Small intestine (tissue), 7 donors: ENCODE measurements at regions not wholly inside any gene's neighbourhood (a gene's known extent, or its start where the extent isn't known, plus 50 kb on each side); places are given as distances from the start of the nearest gene placed in this dataset.

ENCODE experiments used
- DNase-seq, 2 donors: peaks; one replicate each; pipeline versions ENCODE4 v3.0.0 to v3.0.0-alpha.2; 2013
- FAIRE-seq: peaks from 2 replicates; lab custom pipeline; 2012; peaks lifted over from hg19 to GRCh38; lab: Jason Lieb, UNC
- H3K27ac ChIP-seq, 3 donors: one replicate each; pipeline ENCODE4 v1.5.1; 2013; ENCODE audit warnings: low read length in 2 of 3, mild to moderate bottlenecking in 2 of 3, control low read depth in 1 of 3, inconsistent platforms in 1 of 3, low read depth in 1 of 3, moderate library complexity in 1 of 3
- H3K27me3 ChIP-seq, 3 donors: one replicate each; pipeline ENCODE4 v1.6.1; 2013; ENCODE audit warnings: low read length in 3 of 3, inconsistent platforms in 1 of 3; ENCODE audit not compliant: control insufficient read depth in 3 of 3, insufficient read depth in 3 of 3
- H3K36me3 ChIP-seq, 3 donors: one replicate each; pipeline ENCODE4 v1.6.1; 2013; ENCODE audit warnings: low read length in 3 of 3, inconsistent platforms in 1 of 3, low read depth in 1 of 3, mild to moderate bottlenecking in 1 of 3, moderate library complexity in 1 of 3; ENCODE audit not compliant: control insufficient read depth in 3 of 3, insufficient read depth in 2 of 3
- H3K4me1 ChIP-seq, 3 donors: one replicate each; pipeline ENCODE4 v1.6.1; 2013; ENCODE audit warnings: low read length in 2 of 3, inconsistent platforms in 1 of 3, low read depth in 1 of 3, mild to moderate bottlenecking in 1 of 3, moderate library complexity in 1 of 3; ENCODE audit not compliant: control insufficient read depth in 3 of 3, insufficient read depth in 2 of 3
- H3K4me3 ChIP-seq, 3 donors: one replicate each; pipeline ENCODE4 v1.5.1; 2013; ENCODE audit warnings: low read length in 3 of 3, control low read depth in 1 of 3, inconsistent platforms in 1 of 3, low read depth in 1 of 3, mild to moderate bottlenecking in 1 of 3, moderate library complexity in 1 of 3
- H3K9me3 ChIP-seq, 2 donors: one replicate each; pipeline ENCODE4 v1.6.1; 2013; ENCODE audit warnings: low read depth in 1 of 2, low read length in 1 of 2; ENCODE audit not compliant: control insufficient read depth in 2 of 2, insufficient read depth in 1 of 2
- WGBS, 3 donors: extraction: QIAGEN DNeasy Blood & Tissue Kit; methylation state at CpG; one replicate each; pipeline ENCODE4 v1.1.7; 2013; 5-methylcytosine and 5-hydroxymethylcytosine counted together
- donor health status: healthy with polysubstance abuse.
- donor health status: control.
- donor health status: control.
- donor health status: Bipolar disorder and iron deficiency.
- donor health status: healthy.

DNA sequence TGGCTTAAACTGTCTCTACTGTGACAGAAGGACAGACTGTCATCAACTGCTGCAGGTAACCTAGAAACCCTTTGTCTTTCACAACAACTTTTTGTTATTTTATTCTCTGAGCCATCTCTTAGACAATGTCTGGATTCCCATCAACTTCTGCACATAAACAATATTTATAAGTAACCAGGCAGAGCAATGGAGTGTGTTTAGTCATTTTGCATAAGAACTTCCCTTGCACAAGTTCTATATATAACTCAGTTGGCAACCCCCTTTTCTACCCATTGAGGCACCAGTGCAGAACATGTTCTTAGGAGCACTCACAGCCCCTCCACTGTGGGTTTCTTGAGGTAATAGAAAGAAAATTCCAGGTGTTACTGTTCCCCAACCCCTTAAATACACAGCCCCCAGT lies 65.0 kb upstream of the IL6 start:
- Histone ChIP-seq H3K36me3 (no peaks in the 10 kb centered on the region), H3K9me3 (no peaks in the 10 kb centered on the region), H3K27ac (no peak overlapping the region), H3K4me1 (no peaks in the 10 kb centered on the region), H3K27me3 (no peaks in the 10 kb centered on the region), H3K4me3 (no peak overlapping the region)
- FAIRE-seq (no peak), DNase-seq (no peak)

DNA sequence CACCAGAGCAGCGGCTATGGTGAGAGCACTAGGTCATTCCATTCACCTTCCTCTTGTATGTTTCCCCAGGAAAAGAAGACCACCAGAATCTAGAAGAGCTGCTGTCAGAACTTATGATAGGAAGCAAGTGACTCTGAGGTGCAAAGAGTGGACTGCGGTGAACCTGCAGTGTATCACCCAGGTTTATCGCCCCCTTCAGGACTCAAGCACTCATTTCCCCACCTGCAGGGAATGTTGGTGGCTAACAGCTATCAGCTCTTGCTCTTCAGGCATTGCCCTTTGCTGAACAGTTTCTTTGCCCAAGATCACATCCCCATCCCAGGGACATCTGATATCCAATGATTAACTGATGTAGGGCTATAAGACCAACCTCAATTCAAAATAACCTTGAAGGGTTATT lies 66.3 kb upstream of the IL6 start:
- Histone ChIP-seq H3K4me3 (no peak overlapping the region), H3K9me3 (no peaks in the 10 kb centered on the region), H3K27me3 (no peaks in the 10 kb centered on the region), H3K27ac (no peak overlapping the region), H3K36me3 (no peaks in the 10 kb centered on the region), H3K4me1 (no peaks in the 10 kb centered on the region)
- WGBS, 3 donors: 61 to 74% (median 63%) methylated on average over 3 of the region's 3 CpGs
- DNase-seq (peak in 1 of 2 donors; percentile 16), FAIRE-seq (no peak)

DNA sequence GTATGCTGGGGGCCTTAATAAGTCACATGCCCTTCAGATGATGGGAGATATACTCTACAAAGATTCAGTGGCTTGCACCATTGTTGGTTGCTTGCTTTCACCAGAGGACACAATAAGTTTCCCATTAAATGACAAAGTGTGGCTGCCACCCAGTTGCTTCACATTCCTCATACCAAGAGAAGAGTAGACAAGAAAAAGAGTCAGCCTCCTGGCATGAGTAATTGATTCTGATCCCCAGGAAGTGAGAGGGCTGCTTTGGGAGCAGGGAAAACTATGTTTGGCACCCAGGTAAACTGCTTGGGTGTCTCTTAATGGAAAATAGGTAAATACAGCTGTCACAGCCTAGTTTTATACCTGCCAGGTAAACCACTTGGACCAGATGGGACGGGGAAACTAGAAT lies 66.7 kb upstream of the IL6 start:
- 85 to 89% (median 85%) methylated on average over 1 of the region's 1 CpG for WGBS, 3 donors
- H3K4me1 ChIP-seq: no peaks in the 10 kb centered on the region
- H3K9me3 ChIP-seq: no peaks in the 10 kb centered on the region
- DNase-seq: no peak
- H3K36me3 ChIP-seq: no peaks in the 10 kb centered on the region
- H3K4me3 ChIP-seq: no peak overlapping the region
- no peaks in the 10 kb centered on the region for H3K27me3 ChIP-seq
- H3K27ac ChIP-seq: no peak overlapping the region
- FAIRE-seq: no peak

DNA sequence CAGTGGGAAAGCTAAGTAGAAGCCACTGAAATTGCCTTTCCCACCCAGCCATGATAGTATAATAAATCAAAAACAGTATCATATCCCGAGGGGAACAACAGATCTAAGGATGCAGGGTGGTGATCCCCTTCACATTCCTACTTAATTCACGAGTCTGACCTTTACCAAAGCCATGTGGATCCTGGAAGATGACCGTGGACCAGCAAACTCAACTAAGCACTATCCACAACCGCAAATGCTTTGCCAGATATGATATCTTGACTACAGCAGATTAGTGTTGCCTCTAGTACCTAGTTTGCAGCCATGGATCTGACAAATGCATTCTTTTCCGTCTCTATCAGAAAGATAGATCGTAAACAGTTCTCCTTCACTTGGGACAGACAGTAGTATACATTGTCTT lies 67.3 kb upstream of the IL6 start:
- H3K4me3 ChIP-seq: no peak overlapping the region
- H3K9me3 ChIP-seq: no peaks in the 10 kb centered on the region
- H3K36me3 ChIP-seq: no peaks in the 10 kb centered on the region
- H3K27me3 ChIP-seq: no peaks in the 10 kb centered on the region
- no peak for DNase-seq
- no peaks in the 10 kb centered on the region for H3K4me1 ChIP-seq
- WGBS, 3 donors: 65 to 79% (median 65%) methylated on average over 6 of the region's 6 CpGs
- H3K27ac ChIP-seq: no peak overlapping the region
- FAIRE-seq: no peak

DNA sequence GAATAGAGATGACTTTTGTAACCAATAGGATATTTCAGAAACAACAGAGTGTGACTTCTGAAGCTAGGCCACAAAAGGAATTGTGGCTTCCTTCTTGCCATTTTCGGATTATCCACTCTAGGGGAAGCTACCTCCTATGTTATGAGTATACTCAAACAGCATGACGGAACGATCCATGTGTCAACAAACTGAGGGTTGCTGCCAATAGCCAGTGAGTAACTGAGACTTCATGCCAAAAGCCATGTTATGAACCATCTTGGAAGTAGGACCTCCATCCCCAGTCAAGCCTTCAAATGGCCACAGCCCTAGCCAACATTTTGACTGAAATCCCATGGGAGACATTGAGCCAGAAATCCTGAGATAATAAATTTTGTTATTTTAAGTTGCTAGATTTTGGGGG lies 69.0 kb upstream of the IL6 start:
- Histone ChIP-seq H3K36me3 (no peaks in the 10 kb centered on the region), H3K9me3 (no peaks in the 10 kb centered on the region), H3K4me3 (no peak overlapping the region), H3K27ac (no peak overlapping the region), H3K27me3 (no peaks in the 10 kb centered on the region), H3K4me1 (no peaks in the 10 kb centered on the region)
- no peak for DNase-seq
- WGBS, 3 donors: 85 to 89% (median 86%) methylated on average over 3 of the region's 3 CpGs
- no peak for FAIRE-seq

DNA sequence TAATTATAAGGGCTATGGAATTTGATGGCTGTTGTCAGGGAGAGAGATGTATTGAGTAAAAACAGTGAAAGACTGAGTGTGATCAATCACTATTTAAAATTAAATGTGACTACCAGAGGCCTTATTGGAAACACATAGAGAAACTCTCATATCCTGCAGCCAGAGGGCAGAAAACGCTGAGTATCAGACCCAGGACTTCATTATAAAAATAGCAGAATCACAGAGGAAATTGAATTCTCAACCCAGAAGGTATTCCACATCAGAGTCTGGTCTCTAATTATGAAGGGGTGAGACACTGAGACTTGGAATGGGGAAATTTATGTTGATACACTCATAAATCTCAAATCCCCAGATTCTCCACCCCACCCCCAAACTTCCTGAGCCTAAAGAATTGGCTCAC lies 69.5 kb upstream of the IL6 start:
- FAIRE-seq (no peak), DNase-seq (no peak)
- Histone ChIP-seq H3K36me3 (no peaks in the 10 kb centered on the region), H3K4me1 (no peaks in the 10 kb centered on the region), H3K27ac (no peak overlapping the region), H3K9me3 (no peaks in the 10 kb centered on the region), H3K4me3 (no peak overlapping the region), H3K27me3 (no peaks in the 10 kb centered on the region)
- 52 to 64% (median 61%) methylated on average over 1 of the region's 1 CpG for WGBS, 3 donors

DNA sequence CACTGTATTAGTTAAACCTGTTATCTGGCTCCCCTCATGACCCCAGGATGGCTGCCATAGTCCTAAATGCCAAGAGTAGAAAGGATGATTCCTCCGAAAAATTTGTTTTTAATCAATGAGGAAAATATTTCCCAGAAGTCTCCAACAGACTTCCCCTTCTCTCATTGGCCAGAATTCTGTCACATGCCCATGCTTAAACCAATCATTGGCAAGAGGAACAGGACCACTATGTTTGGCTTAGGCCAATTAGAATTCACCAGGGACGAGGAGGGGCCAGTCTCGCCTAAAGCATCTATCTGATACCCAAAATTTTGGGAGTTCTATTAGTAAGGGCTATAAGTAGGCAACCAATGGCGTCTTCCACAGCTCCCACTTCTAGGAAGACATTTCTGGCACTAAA lies 71.2 kb upstream of the IL6 start:
- FAIRE-seq (no peak), DNase-seq (no peak)
- Histone ChIP-seq H3K4me3 (no peak overlapping the region), H3K4me1 (no peaks in the 10 kb centered on the region), H3K36me3 (no peaks in the 10 kb centered on the region), H3K27me3 (no peaks in the 10 kb centered on the region), H3K9me3 (no peaks in the 10 kb centered on the region), H3K27ac (no peak overlapping the region)
- WGBS, 3 donors: 84 to 91% (median 90%) methylated on average over 4 of the region's 4 CpGs

DNA sequence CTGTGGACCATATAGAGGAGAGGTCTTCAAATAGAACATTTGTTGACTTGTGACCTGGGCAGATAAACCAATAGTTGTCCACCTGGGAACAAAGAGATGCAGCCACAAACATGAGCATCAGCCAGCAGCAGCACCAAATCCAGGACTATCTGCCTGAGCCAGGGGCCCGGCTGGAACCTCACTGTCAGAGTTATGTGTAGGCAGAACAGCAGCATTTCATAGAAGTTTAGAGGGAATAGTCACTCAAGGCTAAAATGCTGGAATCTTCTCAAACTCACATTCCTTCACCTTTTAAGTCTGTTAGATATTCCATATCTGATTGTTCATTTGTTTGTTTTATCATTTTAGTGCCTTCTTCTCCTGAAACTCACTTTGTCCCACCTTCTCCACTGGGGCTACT lies 72.2 kb upstream of the IL6 start:
- no peak for FAIRE-seq
- no peak overlapping the region for H3K27ac ChIP-seq
- WGBS, 3 donors: 91 to 95% (median 91%) methylated on average over 1 of the region's 1 CpG
- H3K4me3 ChIP-seq: no peak overlapping the region
- H3K36me3 ChIP-seq: no peaks in the 10 kb centered on the region
- no peaks in the 10 kb centered on the region for H3K9me3 ChIP-seq
- H3K27me3 ChIP-seq: no peaks in the 10 kb centered on the region
- DNase-seq: no peak
- no peaks in the 10 kb centered on the region for H3K4me1 ChIP-seq

DNA sequence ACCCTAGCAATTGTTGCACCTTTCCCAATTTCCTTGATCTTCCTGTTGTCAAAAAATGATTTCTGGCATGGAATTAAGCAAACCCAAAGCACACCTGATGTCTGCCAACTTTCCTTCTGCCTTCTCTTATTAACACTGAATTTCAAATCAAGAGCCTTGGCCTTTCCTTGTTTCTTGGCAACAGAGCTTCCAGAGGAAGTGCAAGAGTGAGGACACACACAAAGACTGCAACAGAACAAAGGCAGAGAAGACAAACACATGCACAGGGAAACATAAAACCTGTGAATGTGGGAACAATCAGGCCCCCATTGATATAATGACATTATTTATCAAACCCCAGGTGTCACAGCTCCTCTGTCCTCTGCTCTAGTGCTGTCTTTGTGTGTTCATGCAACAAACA lies 73.0 kb upstream of the IL6 start:
- DNase-seq (no peak), FAIRE-seq (no peak)
- H3K9me3 ChIP-seq: peaks cover 0 to 3% of the 10 kb centered on the region in 2 donors

More for the DNA sequence above, 73.0 kb upstream of the IL6 start:
- H3K27ac ChIP-seq: no peak overlapping the region
- H3K4me3 ChIP-seq: no peak overlapping the region
- H3K27me3 ChIP-seq: no peaks in the 10 kb centered on the region
- H3K4me1 ChIP-seq: no peaks in the 10 kb centered on the region
- no peaks in the 10 kb centered on the region for H3K36me3 ChIP-seq
